Naive thymus-derived CD4-positive, alpha-beta T cell (primary cell): ENCODE measurements at regions not wholly inside any gene's neighbourhood (a gene's known extent, or its start where the extent isn't known, plus 50 kb on each side); places are given as distances from the start of the nearest gene placed in this dataset.

ENCODE experiments used
- ATAC-seq: fragments of 150-1000 bp; cut with Tn5 transposase; 2 replicates; pipeline ENCODE4 v1.10.0; 2021; ENCODE audit warnings: mild to moderate bottlenecking, moderate library complexity
- CTCF ChIA-PET: fragments of 350-600 bp; sonication (Branson Sonifier 250); formaldehyde crosslinking; loops from one replicate; lab custom pipeline; 2021; ENCODE audit warnings: antibody characterized with exemption; lab: Charles Lee
- POLR2A ChIA-PET: fragments of 350-600 bp; sonication (Branson Sonifier 250); formaldehyde crosslinking; loops from one replicate; lab custom pipeline; 2021; ENCODE audit warnings: antibody characterized with exemption, inconsistent platforms; lab: Charles Lee
- DNase-seq, 9 donors: peaks; one replicate each; pipeline versions ENCODE4 v3.0.0 to v3.0.0-alpha.2; 2020 to 2022; ENCODE audit warnings: mixed read lengths in 1 of 9
- H3K27ac ChIP-seq: one replicate; pipeline ENCODE4 v1.7.0; 2013; ENCODE audit warnings: mild to moderate bottlenecking, low read depth, low read length, moderate library complexity
- H3K27me3 ChIP-seq, 2 donors: one replicate each; pipeline ENCODE4 v1.7.0; 2013; ENCODE audit warnings: low read length in 2 of 2, mild to moderate bottlenecking in 2 of 2, moderate library complexity in 2 of 2; ENCODE audit not compliant: control insufficient read depth in 2 of 2, insufficient read depth in 2 of 2
- H3K36me3 ChIP-seq, 3 experiments: 1 replicate in 2 of 3; 2 replicates in 1 of 3; pipeline ENCODE4 v1.7.0; 2013; ENCODE audit warnings: low read length in 3 of 3, mild to moderate bottlenecking in 3 of 3, moderate library complexity in 1 of 3; ENCODE audit not compliant: insufficient read depth in 3 of 3, control insufficient read depth in 2 of 3
- H3K4me1 ChIP-seq, 2 donors: one replicate each; pipeline ENCODE4 v1.7.0; 2013; ENCODE audit warnings: low read length in 2 of 2, mild to moderate bottlenecking in 2 of 2, moderate library complexity in 1 of 2; ENCODE audit not compliant: control insufficient read depth in 2 of 2, insufficient read depth in 2 of 2
- H3K4me3 ChIP-seq: 2 replicates; pipeline ENCODE4 v1.7.0; 2013; ENCODE audit warnings: mild to moderate bottlenecking, low read length
- H3K9me3 ChIP-seq, 3 experiments: 1 replicate in 2 of 3; 2 replicates in 1 of 3; pipeline ENCODE4 v1.7.0; 2013; ENCODE audit warnings: low read length in 3 of 3; ENCODE audit not compliant: control insufficient read depth in 2 of 3
- H3K27ac Mint-ChIP-seq, 9 donors: one replicate each; pipeline ENCODE4 v1.8.0; 2020 to 2022; ENCODE audit warnings: mixed read lengths in 9 of 9, mild to moderate bottlenecking in 8 of 9, moderate library complexity in 5 of 9, inconsistent platforms in 2 of 9
- H3K27me3 Mint-ChIP-seq, 5 donors: one replicate each; pipeline ENCODE4 v1.8.0; 2021 to 2022; ENCODE audit warnings: mixed read lengths in 5 of 5, mild to moderate bottlenecking in 1 of 5
- H3K36me3 Mint-ChIP-seq, 5 donors: one replicate each; pipeline ENCODE4 v1.8.0; 2020 to 2022; ENCODE audit warnings: mixed read lengths in 5 of 5, mild to moderate bottlenecking in 3 of 5, inconsistent platforms in 1 of 5
- H3K4me1 Mint-ChIP-seq, 7 donors: one replicate each; pipeline ENCODE4 v1.8.0; 2020 to 2022; ENCODE audit warnings: mixed read lengths in 7 of 7, mild to moderate bottlenecking in 3 of 7, inconsistent platforms in 1 of 7
- H3K4me3 Mint-ChIP-seq, 10 donors: one replicate each; pipeline ENCODE4 v1.8.0; 2020 to 2022; ENCODE audit warnings: mild to moderate bottlenecking in 10 of 10, mixed read lengths in 10 of 10, moderate library complexity in 6 of 10, inconsistent platforms in 2 of 10
- H3K9me3 Mint-ChIP-seq, 11 donors: one replicate each; pipeline ENCODE4 v1.8.0; 2020 to 2022; ENCODE audit warnings: mixed read lengths in 11 of 11, mild to moderate bottlenecking in 4 of 11, inconsistent platforms in 1 of 11, moderate library complexity in 1 of 11
- intact Hi-C, 2 donors: fragments of 100-400 bp; cut with micrococcal nuclease; formaldehyde crosslinking; loops; one replicate each; pipeline ENCODE4 v1.15.1; 2023

DNA sequence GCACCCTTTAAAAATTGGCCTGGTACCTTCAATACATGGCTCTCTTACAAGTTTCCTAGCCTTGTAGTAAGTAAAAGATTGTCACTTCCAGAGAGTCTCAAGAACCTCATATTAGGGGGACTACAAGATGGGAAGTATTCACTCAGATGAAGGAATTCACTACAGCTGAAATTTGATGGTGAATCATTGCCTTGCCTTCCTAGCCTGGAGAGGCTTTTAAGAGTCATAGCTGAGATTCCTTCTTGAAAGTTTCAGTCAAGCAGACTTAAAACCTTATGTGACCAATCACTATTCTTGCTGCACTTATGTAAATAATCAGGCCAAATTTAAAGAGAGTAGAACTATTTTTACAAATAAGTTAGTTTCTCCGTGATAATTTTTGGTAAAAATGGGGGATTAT is 451.6 kb downstream of the TRHDE start:
- no peak for ATAC-seq
- H3K27ac ChIP-seq, result no peak overlapping the region
- H3K27me3 ChIP-seq, result no peaks in the 10 kb centered on the region
- no peaks in the 10 kb centered on the region for H3K36me3 ChIP-seq
- Mint-ChIP-seq H3K4me3 (no peak overlapping the region), H3K9me3 (peaks cover 0 to 28% (median 9%) of the 10 kb centered on the region in 11 donors), H3K36me3 (no peaks in the 10 kb centered on the region), H3K27ac (no peak overlapping the region), H3K4me1 (no peaks in the 10 kb centered on the region), H3K27me3 (peaks cover 0 to 4% (median 0%) of the 10 kb centered on the region in 5 donors)
- no peaks in the 10 kb centered on the region for H3K4me1 ChIP-seq
- CTCF ChIA-PET, result no interaction called here
- POLR2A ChIA-PET, result no interaction called here
- intact Hi-C loops, result no loop called here
- no peaks in the 10 kb centered on the region for H3K9me3 ChIP-seq
- no peak for DNase-seq
- H3K4me3 ChIP-seq, result no peak overlapping the region

DNA sequence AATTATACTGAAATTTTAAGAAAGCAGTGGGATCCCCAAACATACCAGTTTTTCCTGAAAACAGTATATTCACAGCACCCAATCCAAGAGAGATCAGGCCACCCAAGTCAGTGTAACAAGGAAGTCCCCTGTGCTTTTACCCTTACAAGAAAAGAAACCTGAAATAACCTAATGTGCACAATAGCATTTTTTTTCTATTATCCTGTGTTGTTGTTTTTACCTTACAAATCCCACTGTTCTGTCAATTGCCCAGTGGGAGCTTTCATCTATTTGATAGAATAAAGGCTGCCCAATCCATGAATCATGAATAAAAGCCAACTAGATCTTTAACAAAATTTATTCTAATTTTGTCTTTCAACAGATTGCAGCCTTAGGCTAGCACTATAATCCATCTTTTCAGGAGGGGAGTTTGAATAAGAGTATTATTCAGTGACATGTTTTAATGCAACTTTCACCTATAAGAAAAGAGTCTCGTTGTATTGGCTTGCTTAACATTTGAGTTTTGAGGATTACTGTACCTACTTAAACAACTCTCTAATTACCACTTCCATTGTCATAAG is 457.4 kb downstream of the TRHDE start:
- CTCF ChIA-PET, result no interaction called here
- POLR2A ChIA-PET, result no interaction called here
- intact Hi-C loops, result no loop called here
- Mint-ChIP-seq H3K4me1 (no peaks in the 10 kb centered on the region), H3K9me3 (peaks cover 0 to 20% (median 3%) of the 10 kb centered on the region in 11 donors), H3K27me3 (no peaks in the 10 kb centered on the region), H3K27ac (no peak overlapping the region), H3K36me3 (no peaks in the 10 kb centered on the region), H3K4me3 (no peak overlapping the region)
- Histone ChIP-seq H3K4me3 (no peak overlapping the region), H3K36me3 (no peaks in the 10 kb centered on the region), H3K27ac (no peak overlapping the region), H3K9me3 (no peaks in the 10 kb centered on the region), H3K27me3 (no peaks in the 10 kb centered on the region), H3K4me1 (no peaks in the 10 kb centered on the region)
- no peak for DNase-seq
- ATAC-seq, result no peak

- Mint-ChIP-seq H3K36me3 (no peaks in the 10 kb centered on the region), H3K4me3 (no peak overlapping the region), H3K4me1 (no peaks in the 10 kb centered on the region), H3K9me3 (peaks cover 0 to 16% (median 4%) of the 10 kb centered on the region in 11 donors), H3K27me3 (no peaks in the 10 kb centered on the region), H3K27ac (no peak overlapping the region)
- Histone ChIP-seq H3K4me3 (no peak overlapping the region), H3K27ac (no peak overlapping the region), H3K4me1 (no peaks in the 10 kb centered on the region), H3K36me3 (no peaks in the 10 kb centered on the region), H3K9me3 (peaks cover 0 to 4% (median 0%) of the 10 kb centered on the region in 3 experiments), H3K27me3 (no peaks in the 10 kb centered on the region)
- no peak for ATAC-seq
- intact Hi-C loops, result no loop called here
- ChIA-PET POLR2A (no interaction called here), CTCF (no interaction called here)
- no peak for DNase-seq
Observed at GRCh38 chr12:72734581-72734980, 462.4 kb downstream of the TRHDE start.

GRCh38 chr12:72738811-72739210 is 466.6 kb downstream of the TRHDE start:
- H3K9me3 ChIP-seq, result peaks cover 0 to 4% (median 0%) of the 10 kb centered on the region in 3 experiments
- Mint-ChIP-seq H3K27ac (no peak overlapping the region), H3K27me3 (no peaks in the 10 kb centered on the region), H3K4me1 (peaks cover 0 to 2% (median 0%) of the 10 kb centered on the region in 7 donors), H3K9me3 (peaks cover 3 to 31% (median 10%) of the 10 kb centered on the region in 11 donors), H3K4me3 (no peak overlapping the region), H3K36me3 (peaks cover 0 to 7% (median 0%) of the 10 kb centered on the region in 5 donors)
- CTCF ChIA-PET, result no interaction called here
- H3K36me3 ChIP-seq, result no peaks in the 10 kb centered on the region
- H3K4me3 ChIP-seq, result no peak overlapping the region
- no peaks in the 10 kb centered on the region for H3K4me1 ChIP-seq
- H3K27ac ChIP-seq, result no peak overlapping the region
- no peak for DNase-seq
- intact Hi-C loops, result no loop called here
- ATAC-seq, result no peak
- POLR2A ChIA-PET, result no interaction called here
- H3K27me3 ChIP-seq, result no peaks in the 10 kb centered on the region

GRCh38 chr12:72740064-72740463 is 467.9 kb downstream of the TRHDE start:
- DNase-seq (no peak), ATAC-seq (no peak)
- Histone ChIP-seq H3K27ac (no peak overlapping the region), H3K4me1 (no peaks in the 10 kb centered on the region), H3K36me3 (no peaks in the 10 kb centered on the region), H3K4me3 (no peak overlapping the region), H3K27me3 (no peaks in the 10 kb centered on the region), H3K9me3 (peaks cover 0 to 4% (median 0%) of the 10 kb centered on the region in 3 experiments)
- Mint-ChIP-seq H3K27ac (no peak overlapping the region), H3K4me1 (peaks cover 0 to 2% (median 0%) of the 10 kb centered on the region in 7 donors), H3K9me3 (peaks cover 3 to 37% (median 13%) of the 10 kb centered on the region in 11 donors), H3K27me3 (no peaks in the 10 kb centered on the region), H3K4me3 (no peak overlapping the region), H3K36me3 (peaks cover 0 to 7% (median 0%) of the 10 kb centered on the region in 5 donors)
- POLR2A ChIA-PET, result no interaction called here
- intact Hi-C loops, result no loop called here
- CTCF ChIA-PET, result no interaction called here

GRCh38 chr12:72742568-72742967 is 470.4 kb downstream of the TRHDE start:
- Histone ChIP-seq H3K4me1 (no peaks in the 10 kb centered on the region), H3K27ac (no peak overlapping the region), H3K9me3 (peaks cover 0 to 3% (median 0%) of the 10 kb centered on the region in 3 experiments), H3K36me3 (no peaks in the 10 kb centered on the region), H3K27me3 (no peaks in the 10 kb centered on the region), H3K4me3 (no peak overlapping the region)
- peaks cover 4 to 37% (median 12%) of the 10 kb centered on the region in 11 donors for H3K9me3 Mint-ChIP-seq
- H3K36me3 Mint-ChIP-seq, result peaks cover 0 to 7% (median 0%) of the 10 kb centered on the region in 5 donors
- no peak overlapping the region for H3K4me3 Mint-ChIP-seq
- ChIA-PET POLR2A (no interaction called here), CTCF (no interaction called here)
- DNase-seq, result no peak
- H3K4me1 Mint-ChIP-seq, result peaks cover 0 to 2% (median 0%) of the 10 kb centered on the region in 7 donors
- no peaks in the 10 kb centered on the region for H3K27me3 Mint-ChIP-seq
- no peak overlapping the region for H3K27ac Mint-ChIP-seq
- intact Hi-C loops, result no loop called here
- ATAC-seq, result no peak

GRCh38 chr12:72746048-72746447 is 473.9 kb downstream of the TRHDE start:
- DNase-seq (no peak), ATAC-seq (no peak)
- Histone ChIP-seq H3K9me3 (no peaks in the 10 kb centered on the region), H3K27me3 (no peaks in the 10 kb centered on the region), H3K4me1 (no peaks in the 10 kb centered on the region), H3K4me3 (no peak overlapping the region), H3K27ac (no peak overlapping the region), H3K36me3 (no peaks in the 10 kb centered on the region)
- intact Hi-C loops, result no loop called here
- POLR2A ChIA-PET, result no interaction called here
- Mint-ChIP-seq H3K9me3 (peaks cover 2 to 30% (median 12%) of the 10 kb centered on the region in 11 donors), H3K4me1 (peaks cover 0 to 2% (median 0%) of the 10 kb centered on the region in 7 donors), H3K36me3 (peaks cover 0 to 7% (median 0%) of the 10 kb centered on the region in 5 donors), H3K27me3 (no peaks in the 10 kb centered on the region), H3K27ac (peak overlapping the region in 1 of 9 donors; percentile 57), H3K4me3 (no peak overlapping the region)
- CTCF ChIA-PET, result no interaction called here
